ENCODE measurements at regions not wholly inside any gene's neighbourhood (a gene's known extent, or its start where the extent isn't known, plus 50 kb on each side); places are given as distances from the start of the nearest gene placed in this dataset.

DNA sequence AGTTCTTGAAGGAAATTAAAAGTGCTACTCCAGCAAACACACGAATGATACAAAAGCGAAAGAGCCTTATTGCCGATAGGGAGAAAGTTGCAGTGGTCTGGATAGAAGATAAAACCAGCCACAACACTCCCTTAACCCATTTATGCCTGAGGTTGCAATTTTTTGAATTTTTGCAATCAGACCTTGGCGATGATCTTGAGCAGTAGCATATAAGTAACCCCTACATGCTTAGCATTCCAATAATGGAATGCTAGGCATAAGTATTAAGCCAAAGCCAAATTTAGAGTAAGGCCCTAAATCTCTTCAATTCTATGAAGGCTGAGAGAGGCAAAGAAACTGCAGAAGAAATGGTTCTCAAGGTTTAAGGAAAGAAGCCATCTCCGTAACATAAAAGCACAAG, 153.5 kb downstream of the SLC28A3 start:
- TF ChIP-seq, protein P1, sequence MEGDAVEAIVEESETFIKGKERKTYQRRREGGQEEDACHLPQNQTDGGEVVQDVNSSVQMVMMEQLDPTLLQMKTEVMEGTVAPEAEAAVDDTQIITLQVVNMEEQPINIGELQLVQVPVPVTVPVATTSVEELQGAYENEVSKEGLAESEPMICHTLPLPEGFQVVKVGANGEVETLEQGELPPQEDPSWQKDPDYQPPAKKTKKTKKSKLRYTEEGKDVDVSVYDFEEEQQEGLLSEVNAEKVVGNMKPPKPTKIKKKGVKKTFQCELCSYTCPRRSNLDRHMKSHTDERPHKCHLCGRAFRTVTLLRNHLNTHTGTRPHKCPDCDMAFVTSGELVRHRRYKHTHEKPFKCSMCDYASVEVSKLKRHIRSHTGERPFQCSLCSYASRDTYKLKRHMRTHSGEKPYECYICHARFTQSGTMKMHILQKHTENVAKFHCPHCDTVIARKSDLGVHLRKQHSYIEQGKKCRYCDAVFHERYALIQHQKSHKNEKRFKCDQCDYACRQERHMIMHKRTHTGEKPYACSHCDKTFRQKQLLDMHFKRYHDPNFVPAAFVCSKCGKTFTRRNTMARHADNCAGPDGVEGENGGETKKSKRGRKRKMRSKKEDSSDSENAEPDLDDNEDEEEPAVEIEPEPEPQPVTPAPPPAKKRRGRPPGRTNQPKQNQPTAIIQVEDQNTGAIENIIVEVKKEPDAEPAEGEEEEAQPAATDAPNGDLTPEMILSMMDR (IDR thresholded peaks at IDR 0.05): no peak
- TF ChIP-seq YY1 (IDR thresholded peaks at IDR 0.05; ENCODE audit: low read depth) (no peak), NRF1 (IDR thresholded peaks at IDR 0.05; ENCODE audit: low read depth, low read length) (no peak), RAD21 (IDR thresholded peaks at IDR 0.05; ENCODE audit: low read length) (no peak), TCF12 (IDR thresholded peaks at IDR 0.05) (no peak), FOXJ3 (CRISPR knock-in tag; IDR thresholded peaks at IDR 0.05) (no peak), SIN3A (IDR thresholded peaks at IDR 0.05; ENCODE audit: borderline replicate concordance, low read depth, low read length) (no peak), FOXM1 (IDR thresholded peaks at IDR 0.05; ENCODE audit: low read depth) (no peak)
- TF ChIP-seq, protein P2, sequence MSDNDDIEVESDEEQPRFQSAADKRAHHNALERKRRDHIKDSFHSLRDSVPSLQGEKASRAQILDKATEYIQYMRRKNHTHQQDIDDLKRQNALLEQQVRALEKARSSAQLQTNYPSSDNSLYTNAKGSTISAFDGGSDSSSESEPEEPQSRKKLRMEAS (IDR thresholded peaks at IDR 0.05; ENCODE audit: low read depth): no peak

All from SK-N-SH (cell line).